ENCODE measurements at regions not wholly inside any gene's neighbourhood (a gene's known extent, or its start where the extent isn't known, plus 50 kb on each side); places are given as distances from the start of the nearest gene placed in this dataset.

- TF ChIP-seq CTCF (optimal IDR thresholded peaks at IDR 0.05 in 1 of 3, IDR thresholded peaks at IDR 0.05 in 1 of 3, conservative IDR thresholded peaks at IDR 0.05 in 1 of 3; ENCODE audit: extremely low read depth in 1 of 3, insufficient read depth in 2 of 3, low read length in 3 of 3) (no peak), EZH2 (IDR thresholded peaks at IDR 0.05; ENCODE audit: low read length) (no peak)
These were observed 86.0 kb upstream of the CDKN3 start for GRCh38 chr14:54310851-54311228.
